ENCODE measurements at regions not wholly inside any gene's neighbourhood (a gene's known extent, or its start where the extent isn't known, plus 50 kb on each side); places are given as distances from the start of the nearest gene placed in this dataset.

- H3K27me3 ChIP-seq (ENCODE audit: insufficient read depth, low read length), result no peaks in the 10 kb centered on the region
- no peak overlapping the region for H3K4me3 ChIP-seq (ENCODE audit: low read depth, low read length, poor library complexity, severe bottlenecking)
- no peaks in the 10 kb centered on the region for H3K9me3 ChIP-seq (ENCODE audit: low read length)
- H4K20me1 ChIP-seq (ENCODE audit: insufficient read depth, low read length), result no peaks in the 10 kb centered on the region
- TF ChIP-seq EZH2 (IDR thresholded peaks at IDR 0.05; ENCODE audit: borderline replicate concordance, low read length), result no peak
- TF ChIP-seq CTCF (IDR thresholded peaks at IDR 0.05; ENCODE audit: low read length), result no peak
- no peaks in the 10 kb centered on the region for H3K36me3 ChIP-seq (ENCODE audit: insufficient read depth, low read length)
- H3K4me1 ChIP-seq (ENCODE audit: insufficient read depth, low read length, severe bottlenecking), result no peaks in the 10 kb centered on the region
- no peaks in the 10 kb centered on the region for H3K79me2 ChIP-seq (ENCODE audit: insufficient read depth, low read length)
- no peak overlapping the region for H3K4me2 ChIP-seq (ENCODE audit: low read length)
- no peak overlapping the region for H2AFZ ChIP-seq (ENCODE audit: low read length)
- no peaks in the 10 kb centered on the region for H3F3A ChIP-seq (ENCODE audit: insufficient read depth, low read length)
- no peaks in the 10 kb centered on the region for H3K9me2 ChIP-seq (ENCODE audit: low read depth, low read length)
- H3K9ac ChIP-seq (ENCODE audit: low read length), result no peak overlapping the region
- no peak overlapping the region for H3K27ac ChIP-seq (ENCODE audit: low read depth, low read length, poor library complexity, severe bottlenecking)
Measured at GRCh38 chr6:18533793-18534192, 146.6 kb downstream of the RNF144B start.

DNA sequence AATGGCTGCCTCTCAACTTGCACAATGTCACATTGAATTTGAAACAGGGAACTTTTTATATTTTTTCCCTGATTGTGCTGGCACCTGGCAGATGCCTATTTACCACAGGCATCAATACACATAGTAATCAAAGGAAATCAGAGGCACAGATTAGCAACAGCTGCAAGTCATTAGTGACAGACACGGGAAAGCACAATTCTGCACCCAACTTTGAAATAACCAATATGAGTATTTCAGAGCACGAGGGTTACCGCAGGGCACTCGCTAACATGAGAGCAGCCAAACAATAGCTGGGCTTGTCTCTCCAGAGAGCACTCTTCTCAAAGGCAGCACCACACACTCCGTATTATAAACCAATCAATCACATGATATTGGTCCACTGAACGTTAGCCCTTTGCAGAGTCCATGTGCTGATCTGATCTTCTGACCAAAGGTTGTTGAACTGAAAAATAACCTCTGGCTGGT lies 149.5 kb downstream of the RNF144B start:
- H3F3A ChIP-seq (ENCODE audit: insufficient read depth, low read length), result no peaks in the 10 kb centered on the region
- no peaks in the 10 kb centered on the region for H3K4me1 ChIP-seq (ENCODE audit: insufficient read depth, low read length, severe bottlenecking)
- H3K36me3 ChIP-seq (ENCODE audit: insufficient read depth, low read length), result no peaks in the 10 kb centered on the region
- H3K79me2 ChIP-seq (ENCODE audit: insufficient read depth, low read length), result no peaks in the 10 kb centered on the region
- TF ChIP-seq CTCF (IDR thresholded peaks at IDR 0.05; ENCODE audit: low read length), result no peak
- no peak for TF ChIP-seq EZH2 (IDR thresholded peaks at IDR 0.05; ENCODE audit: borderline replicate concordance, low read length)
- no peak overlapping the region for H2AFZ ChIP-seq (ENCODE audit: low read length)
- no peaks in the 10 kb centered on the region for H3K27me3 ChIP-seq (ENCODE audit: insufficient read depth, low read length)
- H3K9me2 ChIP-seq (ENCODE audit: low read depth, low read length), result no peaks in the 10 kb centered on the region
- no peak overlapping the region for H3K4me3 ChIP-seq (ENCODE audit: low read depth, low read length, poor library complexity, severe bottlenecking)
- H3K27ac ChIP-seq (ENCODE audit: low read depth, low read length, poor library complexity, severe bottlenecking), result no peak overlapping the region
- H3K9ac ChIP-seq (ENCODE audit: low read length), result no peak overlapping the region
- H3K9me3 ChIP-seq (ENCODE audit: low read length), result no peaks in the 10 kb centered on the region
- H4K20me1 ChIP-seq (ENCODE audit: insufficient read depth, low read length), result no peaks in the 10 kb centered on the region
- H3K4me2 ChIP-seq (ENCODE audit: low read length), result no peak overlapping the region

- no peak overlapping the region for H3K4me3 ChIP-seq (ENCODE audit: low read depth, low read length, poor library complexity, severe bottlenecking)
- TF ChIP-seq EZH2 (IDR thresholded peaks at IDR 0.05; ENCODE audit: borderline replicate concordance, low read length) (no peak), CTCF (IDR thresholded peaks at IDR 0.05; ENCODE audit: low read length) (no peak)
- H3K9ac ChIP-seq (ENCODE audit: low read length), result no peak overlapping the region
- no peaks in the 10 kb centered on the region for H3F3A ChIP-seq (ENCODE audit: insufficient read depth, low read length)
- no peaks in the 10 kb centered on the region for H3K4me1 ChIP-seq (ENCODE audit: insufficient read depth, low read length, severe bottlenecking)
- H3K79me2 ChIP-seq (ENCODE audit: insufficient read depth, low read length), result no peaks in the 10 kb centered on the region
- H3K27ac ChIP-seq (ENCODE audit: low read depth, low read length, poor library complexity, severe bottlenecking), result no peak overlapping the region
- H3K4me2 ChIP-seq (ENCODE audit: low read length), result no peak overlapping the region
- no peaks in the 10 kb centered on the region for H3K27me3 ChIP-seq (ENCODE audit: insufficient read depth, low read length)
- H2AFZ ChIP-seq (ENCODE audit: low read length), result no peak overlapping the region
- H4K20me1 ChIP-seq (ENCODE audit: insufficient read depth, low read length), result no peaks in the 10 kb centered on the region
- no peaks in the 10 kb centered on the region for H3K9me2 ChIP-seq (ENCODE audit: low read depth, low read length)
- no peaks in the 10 kb centered on the region for H3K9me3 ChIP-seq (ENCODE audit: low read length)
- no peaks in the 10 kb centered on the region for H3K36me3 ChIP-seq (ENCODE audit: insufficient read depth, low read length)
Measured at GRCh38 chr6:18538315-18538714, 151.2 kb downstream of the RNF144B start.

Data from OCI-LY1 (cell line).